ENCODE measurements at regions not wholly inside any gene's neighbourhood (a gene's known extent, or its start where the extent isn't known, plus 50 kb on each side); places are given as distances from the start of the nearest gene placed in this dataset.
A peak's percentile ranks its signal among the peaks of the same experiment; 100 is the strongest.

DNA sequence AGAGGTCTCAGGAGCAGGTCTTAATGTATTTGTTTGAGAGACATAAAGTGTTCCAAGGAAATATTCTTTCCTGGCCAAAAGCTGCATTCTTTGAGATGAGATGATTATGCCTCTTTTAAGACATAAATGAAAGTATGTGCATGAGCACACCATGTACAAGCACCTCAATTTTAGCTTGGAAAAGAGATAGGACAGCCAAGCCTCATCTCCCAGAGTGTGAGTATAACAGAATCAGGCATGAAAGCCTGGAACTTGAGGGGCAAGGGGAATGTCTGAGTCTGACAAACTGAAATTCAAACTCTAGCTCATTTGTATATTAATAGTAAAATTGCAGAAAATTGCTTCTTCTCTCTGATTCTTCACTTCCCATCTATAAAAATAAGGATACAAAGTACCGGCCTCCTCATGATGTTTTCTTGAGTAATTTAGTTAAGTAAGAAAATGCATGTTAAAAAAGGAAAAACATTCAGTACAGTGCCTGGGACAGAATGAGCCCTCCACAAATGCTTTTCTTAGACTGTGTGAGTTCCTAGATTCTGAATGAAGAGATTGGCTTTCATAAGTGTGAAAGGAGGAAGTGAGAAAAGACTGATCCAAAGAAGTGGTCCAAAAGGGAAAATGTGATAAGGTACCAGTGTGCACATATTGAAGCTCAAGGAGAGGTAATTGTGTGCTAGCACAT, 1260.9 kb upstream of the SORCS1 start:
- DNase-seq (ENCODE audit: low read depth, low spot score), result no peak
- in situ Hi-C loops (cut with HindIII; ENCODE audit: low pct_unique_long_range_greater_than_20kb, low sequenced_read_pairs), result no loop called here

DNA sequence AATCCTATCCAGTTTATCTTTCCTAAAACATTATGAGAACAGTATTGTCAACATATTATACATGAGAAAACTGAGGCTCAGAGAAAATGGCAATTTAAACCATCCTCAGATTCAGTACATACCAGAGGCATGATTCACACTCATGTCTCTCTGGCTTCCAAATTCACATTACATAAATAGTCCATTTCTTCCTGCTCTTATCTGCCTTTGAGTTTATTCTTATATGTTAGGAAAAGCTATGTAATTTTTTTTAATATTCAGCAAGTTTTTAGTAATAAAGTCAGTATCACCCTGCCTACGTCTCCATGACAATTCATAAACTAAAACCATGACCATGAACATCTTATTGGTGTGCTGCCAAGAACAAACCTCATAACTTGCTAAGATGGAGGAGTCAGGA, 1260.2 kb upstream of the SORCS1 start:
- DNase-seq (ENCODE audit: low read depth, low spot score), result no peak
- in situ Hi-C loops (cut with HindIII; ENCODE audit: low pct_unique_long_range_greater_than_20kb, low sequenced_read_pairs), result no loop called here

DNA sequence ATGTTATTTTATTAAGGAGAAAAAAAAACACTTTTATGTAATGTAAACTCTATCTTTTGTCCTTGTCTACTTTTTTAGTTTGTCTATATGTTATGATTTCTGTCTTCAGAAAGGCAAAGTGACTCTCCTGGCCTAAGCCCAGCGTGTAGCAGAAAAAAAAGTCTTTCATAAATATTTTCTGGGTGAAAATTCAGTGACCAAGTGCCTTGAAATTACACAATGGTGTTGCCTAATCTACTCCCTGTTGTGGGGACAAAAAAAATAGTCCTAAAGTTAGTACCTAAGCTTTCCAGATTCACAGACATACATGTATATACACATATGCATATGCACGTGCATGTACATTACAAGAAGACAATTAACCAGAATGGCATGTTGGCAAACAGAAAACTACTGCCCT, 1257.8 kb upstream of the SORCS1 start:
- no peak for DNase-seq (ENCODE audit: low read depth, low spot score)
- in situ Hi-C loops (cut with HindIII; ENCODE audit: low pct_unique_long_range_greater_than_20kb, low sequenced_read_pairs), result no loop called here

GRCh38 chr10:108421266-108421665, 1256.8 kb upstream of the SORCS1 start:
- in situ Hi-C loops (cut with HindIII; ENCODE audit: low pct_unique_long_range_greater_than_20kb, low sequenced_read_pairs), result no loop called here
- no peak for DNase-seq (ENCODE audit: low read depth, low spot score)

DNA sequence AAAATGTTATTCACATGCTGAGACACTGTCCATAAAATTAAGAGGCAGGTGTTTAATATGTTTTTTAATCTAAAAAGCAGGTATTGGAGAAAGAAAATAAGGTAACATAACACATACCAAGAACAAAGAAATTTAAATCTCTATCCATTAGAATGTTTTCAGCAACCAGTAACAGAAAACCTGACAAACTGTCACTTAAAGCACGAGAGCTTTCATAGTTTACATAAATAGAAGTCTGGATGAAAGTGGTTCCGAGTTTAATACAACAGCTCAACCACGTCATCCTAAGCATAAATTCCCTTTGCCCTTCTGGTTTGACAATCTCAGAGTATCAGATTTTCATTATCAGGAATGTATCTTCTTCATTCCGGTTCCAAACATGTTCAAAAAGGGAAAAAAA, 1249.4 kb upstream of the SORCS1 start:
- DNase-seq (ENCODE audit: low read depth, low spot score), result no peak
- in situ Hi-C loops (cut with HindIII; ENCODE audit: low pct_unique_long_range_greater_than_20kb, low sequenced_read_pairs), result no loop called here

DNA sequence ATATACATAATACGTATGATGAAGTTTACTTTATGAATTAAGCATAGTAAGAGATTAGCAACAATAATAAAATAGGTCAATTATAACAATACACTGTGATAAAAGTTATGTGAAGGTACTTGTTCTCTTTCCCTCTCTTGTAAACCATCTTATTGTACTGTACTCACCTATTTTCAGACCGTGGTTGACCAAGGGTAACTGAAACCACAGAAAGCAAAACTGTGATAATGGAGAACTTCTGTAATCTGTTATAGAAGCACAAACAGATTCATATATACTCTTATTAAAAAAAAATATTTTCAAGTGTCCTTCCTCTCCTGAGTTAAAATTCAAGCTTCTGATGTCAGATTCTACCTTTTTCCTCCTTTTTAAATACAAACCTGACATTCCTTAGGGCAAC, 1247.8 kb upstream of the SORCS1 start:
- in situ Hi-C loops (cut with HindIII; ENCODE audit: low pct_unique_long_range_greater_than_20kb, low sequenced_read_pairs), result no loop called here
- no peak for DNase-seq (ENCODE audit: low read depth, low spot score)

GRCh38 chr10:108411894-108412293, 1247.4 kb upstream of the SORCS1 start:
- in situ Hi-C loops (cut with HindIII; ENCODE audit: low pct_unique_long_range_greater_than_20kb, low sequenced_read_pairs), result no loop called here
- no peak for DNase-seq (ENCODE audit: low read depth, low spot score)

DNA sequence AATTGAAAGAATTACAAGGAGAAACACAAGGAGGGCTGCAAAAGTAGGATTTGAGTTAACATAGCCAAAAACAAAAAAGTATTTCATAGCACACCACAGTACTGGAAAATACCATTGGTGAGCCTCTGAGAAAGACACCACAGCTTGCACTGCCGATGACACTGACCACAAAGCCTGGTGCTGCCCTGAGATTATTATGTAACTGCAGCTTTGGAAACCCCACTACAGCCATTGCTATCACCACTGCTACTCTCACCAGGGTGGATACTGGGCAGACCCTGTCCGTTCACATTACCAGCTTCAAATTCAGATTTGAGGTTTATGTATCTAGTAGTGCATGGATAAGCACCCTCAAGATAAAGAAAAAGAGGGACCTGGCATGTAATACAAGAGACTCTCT, 1246.7 kb upstream of the SORCS1 start:
- in situ Hi-C loops (cut with HindIII; ENCODE audit: low pct_unique_long_range_greater_than_20kb, low sequenced_read_pairs), result no loop called here
- DNase-seq (ENCODE audit: low read depth, low spot score), result no peak

DNA sequence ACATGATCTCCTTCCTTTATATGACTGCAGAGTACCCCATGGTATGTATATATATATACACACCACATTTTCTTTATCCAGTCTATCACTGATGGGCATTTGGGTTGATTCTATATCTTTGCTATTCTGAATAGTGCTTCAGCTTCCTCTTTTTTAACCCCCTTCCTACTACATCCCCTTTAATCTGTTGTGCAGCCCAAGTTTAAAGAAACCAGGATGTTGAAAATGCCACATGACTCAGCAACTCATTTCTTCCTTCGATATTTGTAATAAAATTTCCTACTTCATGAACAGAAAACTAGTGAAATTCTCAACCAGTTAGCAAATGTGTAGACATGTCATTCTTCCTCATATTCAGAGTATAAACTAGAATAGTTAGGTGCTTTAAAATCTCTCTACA, 1245.7 kb upstream of the SORCS1 start:
- DNase-seq (ENCODE audit: low read depth, low spot score), result no peak
- in situ Hi-C loops (cut with HindIII; ENCODE audit: low pct_unique_long_range_greater_than_20kb, low sequenced_read_pairs), result no loop called here

- DNase-seq (ENCODE audit: low read depth, low spot score), result no peak
- in situ Hi-C loops (cut with HindIII; ENCODE audit: low pct_unique_long_range_greater_than_20kb, low sequenced_read_pairs), result no loop called here
These were observed 1244.8 kb upstream of the SORCS1 start for GRCh38 chr10:108409306-108409705.

DNA sequence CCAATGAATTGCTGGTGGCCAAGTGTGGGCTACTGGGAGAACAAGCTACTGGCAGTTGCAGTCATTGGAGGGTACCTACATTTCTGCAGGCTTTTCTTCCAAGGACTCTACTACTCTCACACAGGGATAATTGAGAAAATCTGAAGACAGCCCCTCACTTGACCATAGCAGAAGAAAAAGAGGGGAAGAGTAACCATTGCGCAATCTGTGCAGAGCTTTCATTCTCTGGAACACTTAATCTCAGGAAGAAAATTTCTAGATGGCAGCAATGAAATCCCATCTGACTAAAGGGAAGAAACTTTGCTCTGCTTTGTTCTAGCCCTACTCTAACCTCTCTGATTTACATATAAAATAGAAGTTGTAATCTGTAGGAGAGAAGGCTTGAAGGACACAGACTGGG, 1239.6 kb upstream of the SORCS1 start:
- in situ Hi-C loops (cut with HindIII; ENCODE audit: low pct_unique_long_range_greater_than_20kb, low sequenced_read_pairs), result no loop called here
- no peak for DNase-seq (ENCODE audit: low read depth, low spot score)

- no peak for DNase-seq (ENCODE audit: low read depth, low spot score)
- in situ Hi-C loops (cut with HindIII; ENCODE audit: low pct_unique_long_range_greater_than_20kb, low sequenced_read_pairs), result no loop called here
These were observed 1235.0 kb upstream of the SORCS1 start for GRCh38 chr10:108399465-108399864.

DNA sequence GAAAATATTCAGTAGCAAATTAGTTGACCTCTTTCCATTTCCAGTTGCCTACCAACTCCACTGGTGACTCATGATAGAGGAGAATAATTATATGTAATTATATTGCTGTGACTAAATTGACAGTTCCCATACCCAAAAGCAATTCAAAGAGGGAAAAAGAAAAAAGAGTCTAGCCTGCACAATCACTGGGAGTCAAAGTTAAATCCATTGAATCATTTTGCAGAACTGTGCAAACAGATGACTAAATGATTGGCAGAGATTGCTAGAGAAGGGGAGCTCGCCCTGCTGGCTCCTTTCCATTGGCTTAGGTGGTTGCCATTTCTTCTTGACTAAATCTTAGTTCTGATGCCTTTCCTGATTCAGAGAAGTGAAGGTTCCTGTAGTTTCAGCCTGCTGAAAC, 1228.6 kb upstream of the SORCS1 start:
- in situ Hi-C loops (cut with HindIII; ENCODE audit: low pct_unique_long_range_greater_than_20kb, low sequenced_read_pairs), result no loop called here
- no peak for DNase-seq (ENCODE audit: low read depth, low spot score)

- no peak for DNase-seq (ENCODE audit: low read depth, low spot score)
- in situ Hi-C loops (cut with HindIII; ENCODE audit: low pct_unique_long_range_greater_than_20kb, low sequenced_read_pairs), result no loop called here
These were observed 1227.8 kb upstream of the SORCS1 start for GRCh38 chr10:108392286-108392685.

GRCh38 chr10:108388706-108389105, 1224.2 kb upstream of the SORCS1 start:
- in situ Hi-C loops (cut with HindIII; ENCODE audit: low pct_unique_long_range_greater_than_20kb, low sequenced_read_pairs), result no loop called here
- DNase-seq (ENCODE audit: low read depth, low spot score), result peak; percentile 24

- no peak for DNase-seq (ENCODE audit: low read depth, low spot score)
- in situ Hi-C loops (cut with HindIII; ENCODE audit: low pct_unique_long_range_greater_than_20kb, low sequenced_read_pairs), result no loop called here
These were observed 1221.5 kb upstream of the SORCS1 start for GRCh38 chr10:108385963-108386362.

DNA sequence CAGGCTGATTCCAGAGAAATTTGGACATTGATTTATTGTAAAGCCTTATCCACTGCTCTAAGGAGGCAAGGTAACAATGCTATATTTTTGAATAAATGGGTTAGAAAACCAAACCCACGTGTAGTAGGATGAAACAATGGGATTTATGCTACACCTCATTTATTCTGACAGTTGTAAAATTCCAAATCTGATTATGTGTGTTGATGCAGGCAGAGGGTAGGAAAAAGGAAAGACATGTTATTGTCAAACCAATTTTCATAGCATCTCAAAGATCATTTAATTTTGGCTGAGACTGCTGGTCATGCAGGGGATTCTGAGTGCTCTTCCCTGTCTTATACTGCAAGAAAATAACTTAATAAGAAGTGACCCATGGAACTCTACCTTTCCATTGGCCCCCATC, 1219.9 kb upstream of the SORCS1 start:
- in situ Hi-C loops (cut with HindIII; ENCODE audit: low pct_unique_long_range_greater_than_20kb, low sequenced_read_pairs), result no loop called here
- no peak for DNase-seq (ENCODE audit: low read depth, low spot score)

GRCh38 chr10:108378779-108379178, 1214.3 kb upstream of the SORCS1 start:
- DNase-seq (ENCODE audit: low read depth, low spot score), result no peak
- in situ Hi-C loops (cut with HindIII; ENCODE audit: low pct_unique_long_range_greater_than_20kb, low sequenced_read_pairs), result no loop called here

DNA sequence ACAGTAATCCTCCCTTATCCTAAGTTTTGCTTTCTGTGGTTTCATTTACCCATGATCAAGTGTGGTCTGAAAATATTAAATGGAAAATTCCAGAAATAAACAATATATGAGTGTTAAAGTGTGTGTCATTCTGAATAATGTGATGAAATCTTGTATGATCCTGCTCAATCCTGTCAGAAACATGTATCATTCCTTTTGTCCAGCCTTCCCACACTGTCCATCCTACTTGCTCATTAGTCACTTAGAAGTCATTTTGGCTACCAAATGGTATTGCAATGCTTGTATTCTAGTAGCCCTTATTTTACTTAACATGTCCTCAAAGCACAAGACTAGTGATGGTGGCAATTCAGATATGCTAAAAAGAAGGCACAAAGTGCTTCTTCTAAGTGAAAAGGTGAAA, 1211.2 kb upstream of the SORCS1 start:
- in situ Hi-C loops (cut with HindIII; ENCODE audit: low pct_unique_long_range_greater_than_20kb, low sequenced_read_pairs), result no loop called here
- no peak for DNase-seq (ENCODE audit: low read depth, low spot score)

- no peak for DNase-seq (ENCODE audit: low read depth, low spot score)
- in situ Hi-C loops (cut with HindIII; ENCODE audit: low pct_unique_long_range_greater_than_20kb, low sequenced_read_pairs), result no loop called here
These were observed 1210.5 kb upstream of the SORCS1 start for GRCh38 chr10:108374991-108375390.
